Activated CD4-positive, CD25-positive, alpha-beta regulatory T cell treated with anti-CD3 and anti-CD28 coated beads, Interleukin-2, amount 50 U/mL, for 16 hours (primary cell): ENCODE measurements at regions not wholly inside any gene's neighbourhood (a gene's known extent, or its start where the extent isn't known, plus 50 kb on each side); places are given as distances from the start of the nearest gene placed in this dataset.

Experiments
- DNase-seq: peaks from one replicate; pipeline ENCODE4 v3.0.0-alpha.2; 2020; ENCODE audit warnings: low read depth, low spot score

GRCh38 chr4:180688480-180688879 is 1554.7 kb upstream of the TENM3 start:
- no peak for DNase-seq

- DNase-seq, result no peak
Observed at GRCh38 chr4:180694875-180695274, 1548.3 kb upstream of the TENM3 start.

DNA sequence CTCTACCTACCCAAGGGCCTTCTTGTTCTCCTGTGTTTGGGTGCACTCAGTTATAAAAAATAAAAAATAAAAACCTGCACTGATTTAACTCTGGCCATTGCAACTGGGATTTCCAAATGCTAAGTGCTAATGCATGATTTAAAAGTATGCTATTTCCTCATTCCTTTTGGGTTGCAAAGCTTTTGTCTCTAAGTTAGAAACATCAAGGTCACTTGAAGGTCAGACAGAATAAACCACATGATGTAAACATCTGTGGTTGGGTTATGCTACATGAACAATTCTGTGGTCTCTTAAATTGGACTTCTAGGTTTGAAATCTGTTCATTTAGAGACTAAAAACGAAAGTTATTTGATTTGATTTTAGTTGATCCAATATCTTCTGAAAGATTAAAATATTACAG is 1547.4 kb upstream of the TENM3 start:
- no peak for DNase-seq

DNA sequence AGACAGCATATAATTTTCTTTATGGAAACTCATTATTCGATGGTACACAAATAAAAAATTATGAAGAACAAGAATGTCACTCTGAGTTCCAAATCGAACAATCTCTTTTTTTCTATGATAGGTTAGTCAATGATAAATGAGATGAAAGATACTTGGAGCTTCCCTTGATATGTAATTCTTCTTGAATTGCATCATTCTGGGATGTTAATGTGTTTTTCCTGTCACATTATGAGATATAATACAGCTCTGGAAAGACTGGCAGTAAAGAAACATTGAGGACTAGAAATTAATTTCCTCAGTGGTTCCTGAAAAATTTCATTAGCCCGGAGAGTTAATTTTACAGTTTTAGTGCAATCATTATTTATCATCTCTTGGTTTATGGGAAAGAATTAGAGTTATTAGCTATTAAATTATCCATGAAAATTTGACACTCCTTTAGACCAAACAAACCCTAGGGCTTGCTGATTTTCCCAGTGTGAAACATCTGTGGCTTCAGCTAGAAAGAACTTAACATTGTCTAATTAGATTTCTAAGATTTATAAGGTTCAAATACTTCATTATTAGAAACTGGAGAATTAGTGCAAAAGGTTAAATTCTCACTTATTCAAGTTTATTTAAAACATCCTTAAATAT is 1546.6 kb upstream of the TENM3 start:
- DNase-seq, result no peak

DNA sequence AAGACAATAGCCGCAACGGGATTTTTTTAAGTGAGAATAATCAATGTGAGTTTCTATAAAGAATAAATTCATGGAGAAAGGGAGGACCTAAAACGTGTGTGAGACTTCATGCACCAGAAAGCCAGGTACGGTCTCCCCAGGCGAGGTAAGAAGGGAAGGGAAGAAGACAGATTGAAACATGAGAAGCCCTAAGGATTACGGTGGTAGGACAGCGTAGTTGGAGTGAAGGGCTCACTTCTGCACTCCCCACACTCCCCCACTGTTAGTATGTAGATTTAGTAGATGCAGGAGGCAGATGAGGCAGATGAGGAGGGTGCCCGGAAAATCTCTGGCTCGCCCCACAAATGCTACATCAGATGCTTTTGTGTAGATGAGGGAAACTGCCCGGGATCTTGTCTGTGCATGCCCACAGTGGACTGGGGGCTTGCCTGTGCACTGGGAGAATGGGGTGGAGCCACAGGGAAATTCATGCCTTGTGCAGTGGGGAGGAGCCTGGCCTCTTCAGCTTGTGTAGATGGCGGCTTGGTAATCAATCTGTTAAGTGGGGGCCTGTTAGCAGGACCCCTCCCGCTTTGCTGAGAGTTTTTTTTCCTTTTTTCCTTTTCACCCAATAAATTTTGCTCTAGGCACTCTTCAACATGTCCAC is 1544.5 kb upstream of the TENM3 start:
- no peak for DNase-seq

DNA sequence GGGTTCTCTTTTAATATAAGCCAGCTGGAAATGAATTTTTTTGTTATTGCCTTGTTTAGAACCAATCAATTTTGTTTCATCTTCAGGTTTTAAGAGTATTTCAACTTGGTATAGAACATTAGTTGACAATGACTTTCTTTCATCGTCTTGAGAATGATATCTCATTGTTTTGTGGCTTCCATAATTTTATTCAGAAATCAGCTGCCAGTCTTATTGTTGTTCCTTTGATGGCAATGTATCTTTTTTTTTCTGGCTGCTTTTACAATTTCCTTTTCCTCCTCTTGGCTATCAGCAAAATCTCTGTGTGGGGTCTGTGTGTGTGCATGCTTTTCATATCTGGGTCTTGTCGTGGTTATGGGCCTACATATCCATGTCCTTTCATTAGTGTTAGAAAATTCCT is 1536.4 kb upstream of the TENM3 start:
- DNase-seq, result no peak

DNA sequence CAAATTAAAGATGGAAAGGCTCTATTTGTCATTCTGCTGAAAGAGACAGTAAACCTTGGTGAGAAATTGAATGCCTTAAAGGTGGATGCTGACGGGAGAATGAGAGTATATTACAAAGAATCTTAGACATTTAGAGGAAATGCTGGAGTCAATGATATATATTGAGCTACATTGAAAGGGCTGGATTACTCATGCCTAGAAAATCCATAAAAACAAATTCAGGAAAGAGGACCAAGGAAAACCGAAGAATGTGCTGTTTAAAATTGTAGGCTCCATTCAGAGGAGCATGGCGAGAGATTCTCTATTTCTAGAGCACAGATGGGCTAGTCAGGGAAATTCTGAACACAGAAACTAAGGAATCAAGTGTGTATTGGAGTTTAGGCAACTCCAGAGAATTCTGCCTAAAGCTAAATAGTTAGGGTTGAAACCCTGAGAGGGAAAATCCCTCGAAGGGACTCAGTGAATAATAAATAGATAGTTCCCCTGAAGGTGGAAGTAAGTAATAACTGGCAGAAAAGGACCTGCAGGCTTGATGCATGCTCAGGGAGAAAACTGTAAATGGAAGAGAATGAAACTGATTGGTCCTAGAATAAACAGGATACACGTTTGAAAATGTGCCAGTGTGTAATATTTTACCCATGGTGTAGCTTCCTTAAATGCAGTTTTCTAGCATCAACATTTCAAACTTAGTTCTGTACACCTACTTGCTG is 1532.4 kb upstream of the TENM3 start:
- DNase-seq, result no peak

DNA sequence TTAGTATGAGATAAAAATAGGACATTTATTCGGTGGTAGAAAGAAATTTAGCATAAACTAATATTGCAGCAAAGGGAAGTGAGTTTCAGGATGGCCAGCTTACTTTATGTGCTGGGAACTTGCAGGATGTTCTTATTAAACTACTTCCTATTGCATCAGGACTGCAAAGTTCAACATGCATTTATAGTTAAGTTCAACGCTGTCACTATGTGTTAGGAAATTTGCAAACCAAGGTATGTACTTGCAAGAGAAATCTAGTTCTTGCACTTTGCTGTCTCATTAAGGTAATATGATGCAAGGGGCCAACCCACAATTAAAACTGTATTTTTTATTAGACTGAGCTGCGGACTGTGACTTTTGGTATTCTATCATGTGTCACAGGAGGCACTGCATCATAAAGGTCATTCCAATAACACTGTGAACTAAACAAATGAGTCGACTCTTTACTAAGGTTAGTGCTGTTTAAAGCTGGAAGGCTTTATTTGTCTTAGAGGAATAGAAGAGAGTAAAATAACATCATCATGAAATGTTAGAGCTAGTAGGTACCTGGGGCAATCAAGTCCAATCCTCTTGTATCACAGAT is 1525.7 kb upstream of the TENM3 start:
- DNase-seq, result no peak

DNA sequence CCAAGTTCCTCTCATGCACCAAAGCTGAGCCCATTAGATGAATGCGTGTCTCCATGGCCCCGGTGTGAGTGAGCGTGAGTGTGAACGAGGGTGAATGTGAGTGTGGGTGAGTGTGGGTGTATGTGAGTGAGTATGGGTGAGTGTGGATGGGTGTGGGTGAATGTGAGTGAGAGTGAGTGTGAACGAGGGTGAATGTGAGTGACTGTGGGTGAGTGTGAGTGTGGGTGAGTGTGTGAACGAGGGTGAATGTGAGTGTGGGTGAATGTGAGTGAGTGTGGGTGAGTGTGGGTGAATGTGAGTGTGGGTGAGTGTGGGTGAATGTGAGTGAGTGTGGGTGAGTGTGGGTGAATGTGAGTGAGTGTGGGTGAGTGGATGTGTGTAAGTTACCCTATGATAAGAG is 1521.8 kb upstream of the TENM3 start:
- no peak for DNase-seq

DNA sequence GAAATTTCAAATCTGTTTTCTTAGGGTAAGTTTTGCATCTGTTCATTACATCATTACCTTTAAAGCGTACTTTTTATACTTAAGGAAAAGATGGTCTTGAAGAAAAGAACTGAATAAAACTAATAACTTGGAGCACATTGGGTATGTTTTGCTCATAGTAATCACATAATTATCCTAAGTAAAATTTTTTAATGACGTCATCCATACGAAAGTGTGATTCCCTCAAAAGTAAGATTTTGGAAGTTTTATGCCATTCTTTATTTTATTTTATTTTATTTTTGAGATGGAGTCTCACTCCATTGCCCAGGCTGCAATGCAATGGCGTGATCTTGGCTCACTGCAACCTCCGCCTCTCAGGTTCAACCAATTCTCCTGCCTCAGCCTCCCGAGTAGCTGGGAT is 1516.6 kb upstream of the TENM3 start:
- no peak for DNase-seq

DNA sequence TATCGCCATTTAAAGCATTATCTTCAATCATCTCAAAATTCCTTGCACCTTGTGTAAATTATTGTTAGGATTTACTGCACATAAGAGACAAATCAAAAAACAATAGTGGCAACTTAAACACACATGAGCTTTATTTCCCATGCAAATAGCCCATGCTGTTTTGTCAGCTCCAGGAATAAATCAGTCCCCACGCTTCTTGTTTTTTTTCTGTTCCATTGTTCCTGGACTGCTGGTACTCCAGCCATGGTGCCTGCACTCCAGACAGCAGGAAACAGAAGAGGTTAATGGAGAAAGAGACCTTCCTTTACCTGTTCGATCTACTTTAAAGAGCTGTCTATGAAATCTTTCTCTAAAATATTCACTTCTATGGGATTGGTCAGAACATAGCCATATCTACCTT is 1515.7 kb upstream of the TENM3 start:
- DNase-seq, result no peak

DNA sequence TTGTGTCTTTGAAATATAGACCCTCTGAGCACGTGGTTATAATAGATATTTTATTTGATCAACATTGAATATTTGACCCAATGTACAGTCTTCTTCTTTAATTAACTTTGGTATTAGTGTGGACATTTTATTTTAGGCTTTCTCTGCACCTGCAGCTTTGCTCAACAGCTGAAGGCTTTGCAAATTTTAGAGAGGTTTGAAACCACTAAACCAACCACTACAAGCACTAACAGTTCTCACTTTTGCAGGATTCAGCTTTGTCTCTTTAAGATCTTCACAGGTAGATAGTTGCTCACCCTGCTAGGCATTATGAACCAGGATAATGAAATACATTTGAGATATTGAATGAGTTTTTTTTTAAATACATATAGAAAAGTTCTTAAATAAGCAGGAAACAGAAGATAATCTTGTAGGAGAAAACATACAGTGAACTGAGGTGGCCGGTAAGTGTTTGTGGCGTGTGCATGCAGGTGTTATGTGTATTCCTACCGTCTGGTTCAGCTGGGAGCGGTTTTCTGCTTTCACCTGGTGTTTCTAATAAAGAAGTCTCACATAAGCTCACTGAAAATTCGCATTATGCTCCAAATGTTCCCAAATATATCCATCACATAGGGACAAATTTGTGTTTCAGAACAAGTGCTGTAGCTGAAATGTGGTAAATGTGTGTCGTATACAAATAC is 1508.3 kb upstream of the TENM3 start:
- DNase-seq, result no peak

- DNase-seq, result no peak
Observed at GRCh38 chr4:180741703-180742102, 1501.5 kb upstream of the TENM3 start.

DNA sequence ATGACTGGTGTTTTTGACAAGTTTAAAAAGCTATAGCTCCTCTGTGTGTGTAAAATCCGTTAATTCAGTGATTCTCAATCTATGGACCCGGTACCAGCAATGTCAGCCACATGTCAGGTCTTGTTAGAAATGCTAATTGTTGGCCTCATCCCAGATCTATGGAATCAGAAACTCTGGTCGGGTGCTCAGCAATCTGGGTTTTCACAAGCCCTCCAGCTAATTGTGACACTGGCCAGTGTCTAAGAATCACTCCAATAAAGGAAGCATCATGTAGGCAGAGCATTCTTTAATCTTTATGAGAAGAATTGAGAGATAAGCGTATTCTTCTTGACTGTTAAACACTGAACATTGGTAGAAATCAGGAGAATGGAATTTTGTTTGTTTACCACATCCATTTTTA is 1498.2 kb upstream of the TENM3 start:
- DNase-seq, result no peak

GRCh38 chr4:180751009-180751408 is 1492.2 kb upstream of the TENM3 start:
- DNase-seq, result no peak

- no peak for DNase-seq
Observed at GRCh38 chr4:180757927-180758326, 1485.3 kb upstream of the TENM3 start.

- DNase-seq, result no peak
Observed at GRCh38 chr4:180766045-180766444, 1477.2 kb upstream of the TENM3 start.

GRCh38 chr4:180766944-180767729 is 1476.1 kb upstream of the TENM3 start:
- no peak for DNase-seq

- DNase-seq, result no peak
Observed at GRCh38 chr4:180768610-180769009, 1474.6 kb upstream of the TENM3 start.

- DNase-seq, result no peak
Observed at GRCh38 chr4:180769791-180770190, 1473.4 kb upstream of the TENM3 start.

DNA sequence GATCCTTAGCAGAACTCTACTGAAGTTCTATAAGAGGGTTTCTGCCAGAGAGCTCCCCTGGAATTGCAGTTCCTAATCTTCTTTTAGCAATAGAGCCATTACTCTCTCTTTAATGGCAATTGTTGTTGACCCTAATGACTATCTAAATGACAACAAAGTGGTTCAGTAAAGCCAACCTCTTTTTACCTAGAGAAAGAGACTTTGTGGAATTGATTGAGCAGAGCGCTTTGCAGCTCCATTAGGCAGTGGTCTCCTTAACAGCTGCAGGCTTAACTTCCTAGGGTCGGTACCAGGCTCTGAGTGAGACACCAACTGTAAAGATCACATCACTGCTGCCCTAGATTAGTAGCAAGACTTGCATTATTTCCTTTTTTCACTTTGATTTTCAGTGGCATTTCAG is 1472.9 kb upstream of the TENM3 start:
- DNase-seq, result no peak
